DOHH2 (cell line): ENCODE measurements at regions not wholly inside any gene's neighbourhood (a gene's known extent, or its start where the extent isn't known, plus 50 kb on each side); places are given as distances from the start of the nearest gene placed in this dataset.

Experiments
- H3F3A ChIP-seq: fragments of 200-600 bp; sonication (generic), shearing (Covaris generic); 2 replicates; pipeline ENCODE4 v1.6.0; 2016; ENCODE audit warnings: antibody characterized with exemption, mild to moderate bottlenecking; ENCODE audit not compliant: control insufficient read depth, insufficient read depth
- H3K27ac ChIP-seq: fragments of 200-600 bp; sonication (generic); 2 replicates; pipeline ENCODE4 v1.5.1; 2014; ENCODE audit warnings: low read depth, mild to moderate bottlenecking, low read length, moderate library complexity
- H3K27me3 ChIP-seq: fragments of 200-600 bp; sonication (generic); 2 replicates; pipeline ENCODE4 v1.6.1; 2014; ENCODE audit warnings: mild to moderate bottlenecking, low read length, mixed read lengths; ENCODE audit not compliant: control insufficient read depth
- H3K36me3 ChIP-seq: fragments of 200-600 bp; sonication (generic); 2 replicates; pipeline ENCODE4 v1.6.1; 2014; ENCODE audit warnings: mild to moderate bottlenecking, low read length, moderate library complexity, mixed read lengths; ENCODE audit not compliant: control insufficient read depth
- H3K4me1 ChIP-seq: fragments of 200-600 bp; sonication (generic); 2 replicates; pipeline ENCODE4 v1.6.1; 2014; ENCODE audit warnings: mild to moderate bottlenecking, low read length, mixed read lengths; ENCODE audit not compliant: control insufficient read depth
- H3K4me2 ChIP-seq: fragments of 200-600 bp; sonication (generic); 2 replicates; pipeline ENCODE4 v1.6.0; 2014; ENCODE audit warnings: mild to moderate bottlenecking, low read length, moderate library complexity
- H3K4me3 ChIP-seq: fragments of 200-600 bp; sonication (generic); 2 replicates; pipeline ENCODE4 v1.5.1; 2014; ENCODE audit warnings: mild to moderate bottlenecking, low read length, mixed read lengths
- H3K79me2 ChIP-seq: fragments of 200-600 bp; sonication (generic); 2 replicates; pipeline ENCODE4 v1.6.1; 2014; ENCODE audit warnings: mild to moderate bottlenecking, low read length, mixed read lengths; ENCODE audit not compliant: control insufficient read depth
- H3K9me2 ChIP-seq: fragments of 200-600 bp; sonication (generic); replicated peaks from 2 replicates; pipeline ENCODE4 v1.6.1; 2014; ENCODE audit warnings: mild to moderate bottlenecking, low read length, mixed read lengths; ENCODE audit not compliant: control insufficient read depth
- H3K9me3 ChIP-seq: fragments of 200-600 bp; sonication (generic); 2 replicates; pipeline ENCODE4 v1.6.1; 2014; ENCODE audit warnings: antibody characterized with exemption, low read length, mixed read lengths; ENCODE audit not compliant: control insufficient read depth, insufficient read depth
- H4K20me1 ChIP-seq: fragments of 200-600 bp; sonication (generic); 2 replicates; pipeline ENCODE4 v1.6.0; 2014; ENCODE audit warnings: low read depth, mild to moderate bottlenecking, antibody characterized with exemption, low read length, moderate library complexity; ENCODE audit not compliant: control insufficient read depth, insufficient read depth
- EZH2phosphoT487 ChIP-seq: fragments of 200-600 bp; sonication (generic); IDR thresholded peaks from 2 replicates; pipeline ENCODE4 v1.6.1; 2017; ENCODE audit warnings: borderline replicate concordance, mild to moderate bottlenecking, antibody characterized with exemption, low read length, moderate library complexity, mixed read lengths
- TF ChIP-seq, protein P1 (sequence below): fragments of 200-600 bp; sonication (generic); IDR thresholded peaks from one replicate; pipeline ENCODE4 v1.5.1; 2014; ENCODE audit warnings: antibody characterized with exemption, mild to moderate bottlenecking, low read depth, low read length; ENCODE audit not compliant: poor library complexity, severe bottlenecking

GRCh38 chr12:131589966-131590365 lies 120.9 kb upstream of the SFSWAP start:
- Histone ChIP-seq H3K4me2 (no peak overlapping the region), H3K9me2 (no peaks in the 10 kb centered on the region), H3K4me1 (peaks cover 4% of the 10 kb centered on the region), H3K79me2 (no peaks in the 10 kb centered on the region), H3K27me3 (no peaks in the 10 kb centered on the region), H4K20me1 (no peaks in the 10 kb centered on the region), H3K9me3 (peaks cover 19% of the 10 kb centered on the region; the same call in 1 of the 2 replicates), H3K4me3 (no peak overlapping the region), H3K27ac (no peak overlapping the region), H3K36me3 (no peaks in the 10 kb centered on the region), H3F3A (no peaks in the 10 kb centered on the region)
- TF ChIP-seq, protein P1, sequence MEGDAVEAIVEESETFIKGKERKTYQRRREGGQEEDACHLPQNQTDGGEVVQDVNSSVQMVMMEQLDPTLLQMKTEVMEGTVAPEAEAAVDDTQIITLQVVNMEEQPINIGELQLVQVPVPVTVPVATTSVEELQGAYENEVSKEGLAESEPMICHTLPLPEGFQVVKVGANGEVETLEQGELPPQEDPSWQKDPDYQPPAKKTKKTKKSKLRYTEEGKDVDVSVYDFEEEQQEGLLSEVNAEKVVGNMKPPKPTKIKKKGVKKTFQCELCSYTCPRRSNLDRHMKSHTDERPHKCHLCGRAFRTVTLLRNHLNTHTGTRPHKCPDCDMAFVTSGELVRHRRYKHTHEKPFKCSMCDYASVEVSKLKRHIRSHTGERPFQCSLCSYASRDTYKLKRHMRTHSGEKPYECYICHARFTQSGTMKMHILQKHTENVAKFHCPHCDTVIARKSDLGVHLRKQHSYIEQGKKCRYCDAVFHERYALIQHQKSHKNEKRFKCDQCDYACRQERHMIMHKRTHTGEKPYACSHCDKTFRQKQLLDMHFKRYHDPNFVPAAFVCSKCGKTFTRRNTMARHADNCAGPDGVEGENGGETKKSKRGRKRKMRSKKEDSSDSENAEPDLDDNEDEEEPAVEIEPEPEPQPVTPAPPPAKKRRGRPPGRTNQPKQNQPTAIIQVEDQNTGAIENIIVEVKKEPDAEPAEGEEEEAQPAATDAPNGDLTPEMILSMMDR: no peak
- TF ChIP-seq EZH2phosphoT487: no peak

GRCh38 chr12:131591136-131591535 lies 119.8 kb upstream of the SFSWAP start:
- Histone ChIP-seq H3K36me3 (no peaks in the 10 kb centered on the region), H3K79me2 (no peaks in the 10 kb centered on the region), H3K9me2 (no peaks in the 10 kb centered on the region), H3K4me2 (no peak overlapping the region), H3K9me3 (peaks cover 16% of the 10 kb centered on the region; the same call in 1 of the 2 replicates), H3K4me3 (no peak overlapping the region), H3K27ac (no peak overlapping the region), H3K4me1 (peaks cover 4% of the 10 kb centered on the region), H4K20me1 (no peaks in the 10 kb centered on the region), H3K27me3 (no peaks in the 10 kb centered on the region), H3F3A (no peaks in the 10 kb centered on the region)
- no peak for TF ChIP-seq EZH2phosphoT487
- TF ChIP-seq, protein P1: no peak

GRCh38 chr12:131591714-131592709 lies 118.9 kb upstream of the SFSWAP start:
- H3F3A ChIP-seq: no peaks in the 10 kb centered on the region
- no peak overlapping the region for H3K4me2 ChIP-seq
- H3K27ac ChIP-seq: no peak overlapping the region
- H3K4me3 ChIP-seq: no peak overlapping the region
- no peaks in the 10 kb centered on the region for H3K27me3 ChIP-seq
- H3K36me3 ChIP-seq: no peaks in the 10 kb centered on the region
- TF ChIP-seq, protein P1: no peak
- no peak for TF ChIP-seq EZH2phosphoT487
- no peaks in the 10 kb centered on the region for H3K9me2 ChIP-seq
- peaks cover 4% of the 10 kb centered on the region for H3K4me1 ChIP-seq
- no peaks in the 10 kb centered on the region for H4K20me1 ChIP-seq
- H3K79me2 ChIP-seq: no peaks in the 10 kb centered on the region
- H3K9me3 ChIP-seq: peaks cover 7% of the 10 kb centered on the region; the same call in 1 of the 2 replicates
